K562 (cell line): ENCODE measurements at regions not wholly inside any gene's neighbourhood (a gene's known extent, or its start where the extent isn't known, plus 50 kb on each side); places are given as distances from the start of the nearest gene placed in this dataset.

Experiments
- BRD9 ChIP-seq: fragments of 450-650 bp; IDR thresholded peaks from 2 replicates; pipeline ENCODE4 v1.6.1; 2018; ENCODE audit warnings: low read depth; ENCODE audit not compliant: partially characterized antibody
- DNMT1 ChIP-seq: fragments of 450-650 bp; IDR thresholded peaks from 2 replicates; pipeline ENCODE4 v1.6.1; 2016; ENCODE audit warnings: antibody characterized with exemption, mild to moderate bottlenecking
- EHMT2 ChIP-seq: fragments of 450-650 bp; IDR thresholded peaks from 2 replicates; pipeline ENCODE4 v1.6.1; 2018; ENCODE audit warnings: antibody characterized with exemption
- HEY1 ChIP-seq: fragments of 250-450 bp; sonication (Bioruptor Pico); IDR thresholded peaks from 2 replicates; pipeline ENCODE4 v1.5.0; 2020; ENCODE audit warnings: mild to moderate bottlenecking, moderate library complexity, borderline replicate concordance
- SIN3B ChIP-seq: fragments of 450-650 bp; IDR thresholded peaks from 2 replicates; pipeline ENCODE4 v1.6.1; 2017; ENCODE audit warnings: low read depth, mild to moderate bottlenecking, moderate library complexity
- SMARCE1 ChIP-seq: fragments of 450-650 bp; IDR thresholded peaks from 2 replicates; pipeline ENCODE4 v1.7.1; 2016; ENCODE audit warnings: mild to moderate bottlenecking
- TARDBP ChIP-seq: fragments of 450-650 bp; IDR thresholded peaks from 2 replicates; pipeline ENCODE4 v1.6.1; 2016
- TCFL5 ChIP-seq: fragments of 250-450 bp; sonication (Bioruptor Pico); conservative IDR thresholded peaks from 2 replicates; pipeline ENCODE4 v1.6.1; 2021; ENCODE audit warnings: mild to moderate bottlenecking, moderate library complexity, matching md5 sums
- ZFP1 ChIP-seq: fragments of 450-650 bp; formaldehyde crosslinking; IDR thresholded peaks from 2 replicates; pipeline ENCODE4 v1.4.0; 2020; ENCODE audit warnings: mild to moderate bottlenecking, mixed read lengths
- ZNF24 ChIP-seq: fragments of 450-650 bp; IDR thresholded peaks from 2 replicates; pipeline ENCODE4 v1.6.1; 2016
- TF ChIP-seq, protein P1 (sequence below): fragments of 450-650 bp; formaldehyde crosslinking; IDR thresholded peaks from 2 replicates; pipeline ENCODE4 v1.4.0; 2020; ENCODE audit warnings: mild to moderate bottlenecking, moderate library complexity
- TF ChIP-seq, protein P2 (sequence below): IDR thresholded peaks from 2 replicates; pipeline ENCODE4 v1.6.1; 2011; ENCODE audit warnings: borderline replicate concordance, low read depth, mild to moderate bottlenecking, moderate library complexity, low read length; ENCODE audit not compliant: insufficient read depth, poor library complexity, severe bottlenecking
- TF ChIP-seq, protein P3 (sequence below): fragments of 250-450 bp; sonication (Bioruptor Pico); IDR thresholded peaks from 2 replicates; pipeline ENCODE4 v1.8.0; 2021; ENCODE audit warnings: mild to moderate bottlenecking, moderate library complexity
- TF ChIP-seq, protein P4 (sequence below): fragments of 450-650 bp; formaldehyde crosslinking; IDR thresholded peaks from 2 replicates; pipeline ENCODE4 v1.4.0; 2022; ENCODE audit warnings: missing genetic modification characterization
- TF ChIP-seq, protein P5 (sequence below): fragments of 450-650 bp; IDR thresholded peaks from 2 replicates; pipeline ENCODE4 v1.6.1; 2017; ENCODE audit warnings: mild to moderate bottlenecking, moderate library complexity
- TF ChIP-seq, protein P6 (sequence below): fragments of 250-450 bp; sonication (Bioruptor Pico); IDR thresholded peaks from 2 replicates; pipeline ENCODE4 v1.5.0; 2021
- TF ChIP-seq, protein P7 (sequence below): fragments of 450-650 bp; IDR thresholded peaks from 2 replicates; pipeline ENCODE4 v1.6.1; 2017; ENCODE audit warnings: antibody characterized with exemption, mild to moderate bottlenecking

DNA sequence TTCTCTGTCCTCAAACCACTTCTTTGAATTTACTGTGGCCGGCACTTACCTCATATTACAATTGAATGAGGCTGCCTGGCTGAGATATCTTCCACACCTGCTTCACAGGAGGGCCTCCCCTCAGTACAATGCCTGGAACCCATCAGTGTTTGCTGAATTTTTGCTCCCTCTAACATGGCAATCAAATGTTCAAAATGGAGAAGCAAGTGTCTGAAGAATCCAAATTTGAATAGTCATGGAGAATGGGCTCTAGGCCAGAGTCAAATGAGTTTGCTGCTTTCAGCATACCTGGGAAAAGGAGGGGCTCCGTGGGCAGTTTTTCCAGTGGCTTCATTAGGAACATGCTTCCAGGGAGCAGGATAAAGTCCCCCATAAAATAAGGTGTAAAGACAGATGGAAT lies 564.8 kb downstream of the UTRN start (continued):
- no peak for TF ChIP-seq HEY1 (CRISPR knock-in tag)
- TF ChIP-seq DNMT1: no peak
- TF ChIP-seq TARDBP: no peak
- TF ChIP-seq ZNF24: no peak
- TF ChIP-seq, protein P1, sequence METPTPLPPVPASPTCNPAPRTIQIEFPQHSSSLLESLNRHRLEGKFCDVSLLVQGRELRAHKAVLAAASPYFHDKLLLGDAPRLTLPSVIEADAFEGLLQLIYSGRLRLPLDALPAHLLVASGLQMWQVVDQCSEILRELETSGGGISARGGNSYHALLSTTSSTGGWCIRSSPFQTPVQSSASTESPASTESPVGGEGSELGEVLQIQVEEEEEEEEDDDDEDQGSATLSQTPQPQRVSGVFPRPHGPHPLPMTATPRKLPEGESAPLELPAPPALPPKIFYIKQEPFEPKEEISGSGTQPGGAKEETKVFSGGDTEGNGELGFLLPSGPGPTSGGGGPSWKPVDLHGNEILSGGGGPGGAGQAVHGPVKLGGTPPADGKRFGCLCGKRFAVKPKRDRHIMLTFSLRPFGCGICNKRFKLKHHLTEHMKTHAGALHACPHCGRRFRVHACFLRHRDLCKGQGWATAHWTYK: peak; percentile 94
- no peak for TF ChIP-seq EHMT2
- TF ChIP-seq, protein P2, sequence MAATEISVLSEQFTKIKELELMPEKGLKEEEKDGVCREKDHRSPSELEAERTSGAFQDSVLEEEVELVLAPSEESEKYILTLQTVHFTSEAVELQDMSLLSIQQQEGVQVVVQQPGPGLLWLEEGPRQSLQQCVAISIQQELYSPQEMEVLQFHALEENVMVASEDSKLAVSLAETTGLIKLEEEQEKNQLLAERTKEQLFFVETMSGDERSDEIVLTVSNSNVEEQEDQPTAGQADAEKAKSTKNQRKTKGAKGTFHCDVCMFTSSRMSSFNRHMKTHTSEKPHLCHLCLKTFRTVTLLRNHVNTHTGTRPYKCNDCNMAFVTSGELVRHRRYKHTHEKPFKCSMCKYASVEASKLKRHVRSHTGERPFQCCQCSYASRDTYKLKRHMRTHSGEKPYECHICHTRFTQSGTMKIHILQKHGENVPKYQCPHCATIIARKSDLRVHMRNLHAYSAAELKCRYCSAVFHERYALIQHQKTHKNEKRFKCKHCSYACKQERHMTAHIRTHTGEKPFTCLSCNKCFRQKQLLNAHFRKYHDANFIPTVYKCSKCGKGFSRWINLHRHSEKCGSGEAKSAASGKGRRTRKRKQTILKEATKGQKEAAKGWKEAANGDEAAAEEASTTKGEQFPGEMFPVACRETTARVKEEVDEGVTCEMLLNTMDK: no peak
- TF ChIP-seq, protein P3, sequence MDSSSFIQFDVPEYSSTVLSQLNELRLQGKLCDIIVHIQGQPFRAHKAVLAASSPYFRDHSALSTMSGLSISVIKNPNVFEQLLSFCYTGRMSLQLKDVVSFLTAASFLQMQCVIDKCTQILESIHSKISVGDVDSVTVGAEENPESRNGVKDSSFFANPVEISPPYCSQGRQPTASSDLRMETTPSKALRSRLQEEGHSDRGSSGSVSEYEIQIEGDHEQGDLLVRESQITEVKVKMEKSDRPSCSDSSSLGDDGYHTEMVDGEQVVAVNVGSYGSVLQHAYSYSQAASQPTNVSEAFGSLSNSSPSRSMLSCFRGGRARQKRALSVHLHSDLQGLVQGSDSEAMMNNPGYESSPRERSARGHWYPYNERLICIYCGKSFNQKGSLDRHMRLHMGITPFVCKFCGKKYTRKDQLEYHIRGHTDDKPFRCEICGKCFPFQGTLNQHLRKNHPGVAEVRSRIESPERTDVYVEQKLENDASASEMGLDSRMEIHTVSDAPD (CRISPR knock-in tag): 0 out of 2 replicates have a peak, but pooled peaks have one; percentile 49
- TF ChIP-seq, protein P4, sequence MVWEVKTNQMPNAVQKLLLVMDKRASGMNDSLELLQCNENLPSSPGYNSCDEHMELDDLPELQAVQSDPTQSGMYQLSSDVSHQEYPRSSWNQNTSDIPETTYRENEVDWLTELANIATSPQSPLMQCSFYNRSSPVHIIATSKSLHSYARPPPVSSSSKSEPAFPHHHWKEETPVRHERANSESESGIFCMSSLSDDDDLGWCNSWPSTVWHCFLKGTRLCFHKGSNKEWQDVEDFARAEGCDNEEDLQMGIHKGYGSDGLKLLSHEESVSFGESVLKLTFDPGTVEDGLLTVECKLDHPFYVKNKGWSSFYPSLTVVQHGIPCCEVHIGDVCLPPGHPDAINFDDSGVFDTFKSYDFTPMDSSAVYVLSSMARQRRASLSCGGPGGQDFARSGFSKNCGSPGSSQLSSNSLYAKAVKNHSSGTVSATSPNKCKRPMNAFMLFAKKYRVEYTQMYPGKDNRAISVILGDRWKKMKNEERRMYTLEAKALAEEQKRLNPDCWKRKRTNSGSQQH: no peak
- TF ChIP-seq ZFP1 (CRISPR knock-in tag): 0 out of 2 replicates have a peak, but pooled peaks have one; percentile 65
- TF ChIP-seq, protein P5, sequence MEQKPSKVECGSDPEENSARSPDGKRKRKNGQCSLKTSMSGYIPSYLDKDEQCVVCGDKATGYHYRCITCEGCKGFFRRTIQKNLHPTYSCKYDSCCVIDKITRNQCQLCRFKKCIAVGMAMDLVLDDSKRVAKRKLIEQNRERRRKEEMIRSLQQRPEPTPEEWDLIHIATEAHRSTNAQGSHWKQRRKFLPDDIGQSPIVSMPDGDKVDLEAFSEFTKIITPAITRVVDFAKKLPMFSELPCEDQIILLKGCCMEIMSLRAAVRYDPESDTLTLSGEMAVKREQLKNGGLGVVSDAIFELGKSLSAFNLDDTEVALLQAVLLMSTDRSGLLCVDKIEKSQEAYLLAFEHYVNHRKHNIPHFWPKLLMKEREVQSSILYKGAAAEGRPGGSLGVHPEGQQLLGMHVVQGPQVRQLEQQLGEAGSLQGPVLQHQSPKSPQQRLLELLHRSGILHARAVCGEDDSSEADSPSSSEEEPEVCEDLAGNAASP: no peak
- TF ChIP-seq SMARCE1: no peak
- no peak for TF ChIP-seq SIN3B
- TF ChIP-seq, protein P6, sequence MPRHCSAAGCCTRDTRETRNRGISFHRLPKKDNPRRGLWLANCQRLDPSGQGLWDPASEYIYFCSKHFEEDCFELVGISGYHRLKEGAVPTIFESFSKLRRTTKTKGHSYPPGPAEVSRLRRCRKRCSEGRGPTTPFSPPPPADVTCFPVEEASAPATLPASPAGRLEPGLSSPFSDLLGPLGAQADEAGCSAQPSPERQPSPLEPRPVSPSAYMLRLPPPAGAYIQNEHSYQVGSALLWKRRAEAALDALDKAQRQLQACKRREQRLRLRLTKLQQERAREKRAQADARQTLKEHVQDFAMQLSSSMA (CRISPR knock-in tag): no peak
- no peak for TF ChIP-seq TCFL5 (CRISPR knock-in tag)
- TF ChIP-seq BRD9: no peak
- TF ChIP-seq, protein P7, sequence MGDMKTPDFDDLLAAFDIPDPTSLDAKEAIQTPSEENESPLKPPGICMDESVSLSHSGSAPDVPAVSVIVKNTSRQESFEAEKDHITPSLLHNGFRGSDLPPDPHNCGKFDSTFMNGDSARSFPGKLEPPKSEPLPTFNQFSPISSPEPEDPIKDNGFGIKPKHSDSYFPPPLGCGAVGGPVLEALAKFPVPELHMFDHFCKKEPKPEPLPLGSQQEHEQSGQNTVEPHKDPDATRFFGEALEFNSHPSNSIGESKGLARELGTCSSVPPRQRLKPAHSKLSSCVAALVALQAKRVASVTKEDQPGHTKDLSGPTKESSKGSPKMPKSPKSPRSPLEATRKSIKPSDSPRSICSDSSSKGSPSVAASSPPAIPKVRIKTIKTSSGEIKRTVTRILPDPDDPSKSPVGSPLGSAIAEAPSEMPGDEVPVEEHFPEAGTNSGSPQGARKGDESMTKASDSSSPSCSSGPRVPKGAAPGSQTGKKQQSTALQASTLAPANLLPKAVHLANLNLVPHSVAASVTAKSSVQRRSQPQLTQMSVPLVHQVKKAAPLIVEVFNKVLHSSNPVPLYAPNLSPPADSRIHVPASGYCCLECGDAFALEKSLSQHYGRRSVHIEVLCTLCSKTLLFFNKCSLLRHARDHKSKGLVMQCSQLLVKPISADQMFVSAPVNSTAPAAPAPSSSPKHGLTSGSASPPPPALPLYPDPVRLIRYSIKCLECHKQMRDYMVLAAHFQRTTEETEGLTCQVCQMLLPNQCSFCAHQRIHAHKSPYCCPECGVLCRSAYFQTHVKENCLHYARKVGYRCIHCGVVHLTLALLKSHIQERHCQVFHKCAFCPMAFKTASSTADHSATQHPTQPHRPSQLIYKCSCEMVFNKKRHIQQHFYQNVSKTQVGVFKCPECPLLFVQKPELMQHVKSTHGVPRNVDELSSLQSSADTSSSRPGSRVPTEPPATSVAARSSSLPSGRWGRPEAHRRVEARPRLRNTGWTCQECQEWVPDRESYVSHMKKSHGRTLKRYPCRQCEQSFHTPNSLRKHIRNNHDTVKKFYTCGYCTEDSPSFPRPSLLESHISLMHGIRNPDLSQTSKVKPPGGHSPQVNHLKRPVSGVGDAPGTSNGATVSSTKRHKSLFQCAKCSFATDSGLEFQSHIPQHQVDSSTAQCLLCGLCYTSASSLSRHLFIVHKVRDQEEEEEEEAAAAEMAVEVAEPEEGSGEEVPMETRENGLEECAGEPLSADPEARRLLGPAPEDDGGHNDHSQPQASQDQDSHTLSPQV: peak; percentile 96
